SW480 (cell line): ENCODE measurements at regions not wholly inside any gene's neighbourhood (a gene's known extent, or its start where the extent isn't known, plus 50 kb on each side); places are given as distances from the start of the nearest gene placed in this dataset.

Experiments
- DNase-seq: peaks from one replicate; pipeline ENCODE4 v3.0.0-alpha.2; 2016; ENCODE audit warnings: low spot score

- DNase-seq, result no peak
Observed at GRCh38 chr6:168724669-168725570, 283.9 kb downstream of the SMOC2 start.

GRCh38 chr6:168724033-168724432 is 283.0 kb downstream of the SMOC2 start:
- no peak for DNase-seq

GRCh38 chr6:168722397-168722796 is 281.4 kb downstream of the SMOC2 start:
- no peak for DNase-seq

GRCh38 chr6:168721571-168721970 is 280.6 kb downstream of the SMOC2 start:
- no peak for DNase-seq

- no peak for DNase-seq
Observed at GRCh38 chr6:168719901-168720300, 278.9 kb downstream of the SMOC2 start.

GRCh38 chr6:168718821-168719475 is 278.0 kb downstream of the SMOC2 start:
- no peak for DNase-seq
